Adrenal gland (tissue), 9 donors: ENCODE measurements at regions not wholly inside any gene's neighbourhood (a gene's known extent, or its start where the extent isn't known, plus 50 kb on each side); places are given as distances from the start of the nearest gene placed in this dataset.

Experiments used
- DNase-seq, 7 donors: peaks; one replicate each; pipeline ENCODE4 v3.0.0-alpha.2; 2019 to 2020
- H3K27ac ChIP-seq, 5 donors: fragments of 200-600 bp; sonication (generic) in 4 of 5; 1 replicate in 3 of 5; 2 replicates in 2 of 5; pipeline versions ENCODE4 v1.5.1 to v1.8.0; 2016 to 2020; ENCODE audit warnings: mild to moderate bottlenecking in 1 of 5
- H3K27me3 ChIP-seq: fragments of 200-600 bp; 2 replicates; pipeline ENCODE4 v1.8.0; 2021
- H3K36me3 ChIP-seq, 2 donors: fragments of 200-600 bp; replicated peaks in 1 of 2; 1 replicate in 1 of 2; 2 replicates in 1 of 2; pipeline versions ENCODE4 v1.5.1 to v1.8.0; 2018 to 2022
- H3K4me1 ChIP-seq, 2 donors: fragments of 200-600 bp; replicated peaks in 1 of 2; 1 replicate in 1 of 2; 2 replicates in 1 of 2; pipeline versions ENCODE4 v1.5.1 to v1.8.0; 2018 to 2021
- H3K4me3 ChIP-seq, 4 donors: fragments of 200-600 bp; sonication (generic) in 3 of 4; one replicate each; pipeline ENCODE4 v1.5.1; 2016 to 2018
- H3K9me3 ChIP-seq, 3 donors: fragments of 200-600 bp; sonication (generic) in 1 of 3; replicated peaks in 1 of 3; 1 replicate in 2 of 3; 2 replicates in 1 of 3; pipeline versions ENCODE4 v1.5.1 to v1.8.0; 2016 to 2021
- CTCF ChIP-seq, 6 experiments: fragments of 450-650 bp in 4 of 6; fragments of 200-600 bp in 2 of 6; sonication (generic) in 1 of 6; IDR thresholded peaks; 1 replicate in 5 of 6; 2 replicates in 1 of 6; pipeline versions ENCODE4 v1.5.1 to v1.8.0; 2016 to 2021; ENCODE audit warnings: antibody characterized with exemption in 6 of 6, mild to moderate bottlenecking in 2 of 6, moderate library complexity in 1 of 6
- POLR2A ChIP-seq, 2 donors: fragments of 450-650 bp; IDR thresholded peaks; one replicate each; pipeline ENCODE4 v1.6.1; 2017; ENCODE audit warnings: antibody characterized with exemption in 2 of 2, mild to moderate bottlenecking in 2 of 2, moderate library complexity in 1 of 2
- WGBS, 4 donors: extraction: QIAGEN DNeasy Blood & Tissue Kit in 2 of 4; methylation state at CpG; one replicate each; pipeline versions ENCODE4 v1.1.5 to v1.1.7; 2013 to 2017; 5-methylcytosine and 5-hydroxymethylcytosine counted together
- intact Hi-C, 2 donors: fragments of 100-400 bp; cut with DNase I; formaldehyde crosslinking; loops; one replicate each; pipeline versions ENCODE4 v1.14.1 to v1.15.0; 2022 to 2023
- donor health status: healthy with polysubstance abuse.
- donor health status: Bipolar disorder and iron deficiency.
- donor health status: DM: yes; HTN: yes; CAD: no.
- donor health status: DM: no; HTN: no; CAD: no.
- donor health status: DM: no; HTN: no; CAD: no.

- no peak for TF ChIP-seq POLR2A (IDR thresholded peaks at IDR 0.05)
- no peak for TF ChIP-seq CTCF (IDR thresholded peaks at IDR 0.05)
- intact Hi-C loops: no loop called here
- no peaks in the 10 kb centered on the region for H3K9me3 ChIP-seq
- H3K4me1 ChIP-seq: peaks cover 11 to 13% of the 10 kb centered on the region in 2 donors
- no peaks in the 10 kb centered on the region for H3K36me3 ChIP-seq
- no peaks in the 10 kb centered on the region for H3K27me3 ChIP-seq
- WGBS, 4 donors: 93 to 96% (median 95%) methylated on average over 8 of the region's 8 CpGs
- H3K27ac ChIP-seq: no peak overlapping the region
- no peak overlapping the region for H3K4me3 ChIP-seq
- DNase-seq: no peak
Observed at GRCh38 chr5:68457285-68457684, 241.7 kb downstream of the PIK3R1 start.

- Histone ChIP-seq H3K4me3 (no peak overlapping the region), H3K4me1 (peaks cover 11 to 13% of the 10 kb centered on the region in 2 donors), H3K27ac (no peak overlapping the region), H3K27me3 (no peaks in the 10 kb centered on the region), H3K36me3 (no peaks in the 10 kb centered on the region), H3K9me3 (no peaks in the 10 kb centered on the region)
- intact Hi-C loops: loop anchor here in 1 of 2 donors (2.0 kb wide), 1 partner anchor 172 kb away; no protein-coding TSS in a partner anchor
- DNase-seq: no peak
- 81 to 93% (median 86%) methylated on average over 3 of the region's 3 CpGs for WGBS, 4 donors
- no peak for TF ChIP-seq CTCF (IDR thresholded peaks at IDR 0.05)
- no peak for TF ChIP-seq POLR2A (IDR thresholded peaks at IDR 0.05)
Observed at GRCh38 chr5:68458416-68459021, 243.0 kb downstream of the PIK3R1 start.

- TF ChIP-seq CTCF (IDR thresholded peaks at IDR 0.05) (no peak), POLR2A (IDR thresholded peaks at IDR 0.05) (no peak)
- intact Hi-C loops: loop anchor here in 1 of 2 donors (2.0 kb wide), 1 partner anchor 172 kb away; no protein-coding TSS in a partner anchor
- H3K4me1 ChIP-seq: peaks cover 11 to 13% of the 10 kb centered on the region in 2 donors
- no peaks in the 10 kb centered on the region for H3K27me3 ChIP-seq
- 68 to 79% (median 74%) methylated on average over 3 of the region's 3 CpGs for WGBS, 4 donors
- no peaks in the 10 kb centered on the region for H3K36me3 ChIP-seq
- no peak for DNase-seq
- no peak overlapping the region for H3K4me3 ChIP-seq
- H3K9me3 ChIP-seq: no peaks in the 10 kb centered on the region
- H3K27ac ChIP-seq: no peak overlapping the region
Observed at GRCh38 chr5:68459093-68459809, 243.7 kb downstream of the PIK3R1 start.

- 40 to 61% (median 57%) methylated on average over 3 of the region's 3 CpGs for WGBS, 4 donors
Observed at GRCh38 chr5:68459810-68460139, 244.2 kb downstream of the PIK3R1 start.

More at GRCh38 chr5:68459810-68460139, 244.2 kb downstream of the PIK3R1 start:
- intact Hi-C loops: loop anchor here (2.0 to 10.0 kb wide), 3 partner anchors 172 to 505 kb away; no protein-coding TSS in a partner anchor
- no peaks in the 10 kb centered on the region for H3K36me3 ChIP-seq
- H3K27me3 ChIP-seq: no peaks in the 10 kb centered on the region
- DNase-seq: no peak
- no peak overlapping the region for H3K27ac ChIP-seq
- no peak for TF ChIP-seq POLR2A (IDR thresholded peaks at IDR 0.05)
- no peak for TF ChIP-seq CTCF (IDR thresholded peaks at IDR 0.05)
- no peaks in the 10 kb centered on the region for H3K9me3 ChIP-seq
- no peak overlapping the region for H3K4me3 ChIP-seq
- peaks cover 11 to 13% of the 10 kb centered on the region in 2 donors for H3K4me1 ChIP-seq
